NCI-H446 (cell line): ENCODE measurements at regions not wholly inside any gene's neighbourhood (a gene's known extent, or its start where the extent isn't known, plus 50 kb on each side); places are given as distances from the start of the nearest gene placed in this dataset.

Experiments
- DNase-seq, 2 experiments: peaks; one replicate each; lab custom pipeline; 2025; lab: John Stamatoyannopoulos, UW

- DNase-seq: no peak
Observed at GRCh38 chr6:170135821-170136471, 154.9 kb downstream of the DLL1 start.

- DNase-seq: no peak
Observed at GRCh38 chr6:170135461-170135820, 155.4 kb downstream of the DLL1 start.

- no peak for DNase-seq
Observed at GRCh38 chr6:170134471-170135440, 156.1 kb downstream of the DLL1 start.

GRCh38 chr6:170134031-170134470, 156.8 kb downstream of the DLL1 start:
- DNase-seq: no peak

GRCh38 chr6:170132561-170132991, 158.3 kb downstream of the DLL1 start:
- DNase-seq: no peak

GRCh38 chr6:170132011-170132521, 158.8 kb downstream of the DLL1 start:
- DNase-seq: no peak

GRCh38 chr6:170131351-170131750, 159.5 kb downstream of the DLL1 start:
- no peak for DNase-seq

GRCh38 chr6:170130771-170131241, 160.1 kb downstream of the DLL1 start:
- DNase-seq: no peak

GRCh38 chr6:170130201-170130621, 160.7 kb downstream of the DLL1 start:
- no peak for DNase-seq

GRCh38 chr6:170129691-170130171, 161.1 kb downstream of the DLL1 start:
- peak in 1 of 2 experiments; percentile 10 for DNase-seq

GRCh38 chr6:170128811-170129681, 161.8 kb downstream of the DLL1 start:
- DNase-seq: no peak

- DNase-seq: no peak
Observed at GRCh38 chr6:170128346-170128745, 162.5 kb downstream of the DLL1 start.

GRCh38 chr6:170127151-170127550, 163.7 kb downstream of the DLL1 start:
- DNase-seq: no peak

- no peak for DNase-seq
Observed at GRCh38 chr6:170125456-170126300, 165.2 kb downstream of the DLL1 start.

- DNase-seq: no peak
Observed at GRCh38 chr6:170124836-170125235, 166.0 kb downstream of the DLL1 start.

- DNase-seq: no peak
Observed at GRCh38 chr6:170124150-170124549, 166.7 kb downstream of the DLL1 start.

- no peak for DNase-seq
Observed at GRCh38 chr6:170122651-170123050, 168.2 kb downstream of the DLL1 start.

- DNase-seq: no peak
Observed at GRCh38 chr6:170117111-170117972, 173.5 kb downstream of the DLL1 start.

GRCh38 chr6:170116636-170117035, 174.2 kb downstream of the DLL1 start:
- DNase-seq: no peak
